ENCODE measurements at regions not wholly inside any gene's neighbourhood (a gene's known extent, or its start where the extent isn't known, plus 50 kb on each side); places are given as distances from the start of the nearest gene placed in this dataset.

DNA sequence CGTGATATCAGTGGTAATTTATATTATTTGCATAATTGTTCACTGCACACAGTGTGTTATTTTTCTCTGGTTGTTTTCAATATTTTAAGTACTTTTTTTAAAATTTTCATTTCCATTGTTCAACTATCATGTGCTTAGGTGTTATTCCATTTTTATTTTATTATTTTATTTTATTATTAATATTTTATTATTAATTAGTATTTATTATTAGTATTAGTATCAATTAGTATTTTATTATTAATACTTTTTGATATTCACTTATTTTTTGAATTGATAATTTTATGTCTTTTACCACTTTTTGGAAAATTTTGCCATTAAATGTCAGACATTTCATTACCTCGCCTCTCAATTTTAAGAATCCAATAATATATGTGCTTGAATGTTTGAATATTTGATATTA is 593.8 kb upstream of the GRM3 start:
- TF ChIP-seq CTCF (conservative IDR thresholded peaks at IDR 0.05 in 1 of 2, IDR thresholded peaks at IDR 0.05 in 1 of 2; ENCODE audit: low read depth in 1 of 2, low read length in 2 of 2): no peak
- TF ChIP-seq EZH2 (IDR thresholded peaks at IDR 0.05; ENCODE audit: low read length, missing control alignments): no peak
